Uterus (tissue), 2 donors: ENCODE measurements at regions not wholly inside any gene's neighbourhood (a gene's known extent, or its start where the extent isn't known, plus 50 kb on each side); places are given as distances from the start of the nearest gene placed in this dataset.

Experiments used
- CTCF ChIP-seq, 4 experiments: fragments of 200-600 bp in 2 of 4; fragments of 450-650 bp in 2 of 4; sonication (generic) in 2 of 4; IDR thresholded peaks; one replicate each; pipeline ENCODE4 v1.5.1; 2016 to 2019; ENCODE audit warnings: antibody characterized with exemption in 4 of 4, mild to moderate bottlenecking in 2 of 4, moderate library complexity in 1 of 4
- POLR2A ChIP-seq, 2 donors: fragments of 450-650 bp; IDR thresholded peaks; one replicate each; pipeline ENCODE4 v1.6.1; 2016; ENCODE audit warnings: antibody characterized with exemption in 2 of 2, mild to moderate bottlenecking in 1 of 2, moderate library complexity in 1 of 2

DNA sequence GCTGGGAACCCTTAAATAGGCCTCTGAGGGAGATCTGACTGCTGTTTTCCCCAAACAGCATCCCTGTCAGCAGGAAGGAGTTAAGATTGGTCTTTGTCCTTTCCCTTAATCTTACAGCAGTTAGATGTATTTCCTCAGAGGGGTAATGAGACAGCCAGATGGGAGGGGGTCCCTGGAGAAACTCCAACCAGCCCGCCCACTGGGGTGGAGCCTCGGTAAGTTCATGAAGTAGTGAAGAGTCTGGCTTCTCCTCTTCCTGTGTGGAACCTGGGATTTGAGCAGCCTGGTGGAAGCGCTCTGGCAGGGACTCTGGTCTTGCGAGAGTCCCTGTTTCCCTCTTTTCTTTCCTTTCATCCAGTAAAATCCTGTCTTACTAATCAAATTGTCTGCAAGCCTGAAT, 330.0 kb downstream of the TLL1 start:
- TF ChIP-seq CTCF (IDR thresholded peaks at IDR 0.05) (no peak), POLR2A (IDR thresholded peaks at IDR 0.05) (no peak)
